ENCODE measurements at regions not wholly inside any gene's neighbourhood (a gene's known extent, or its start where the extent isn't known, plus 50 kb on each side); places are given as distances from the start of the nearest gene placed in this dataset.

- TF ChIP-seq MAX (IDR thresholded peaks at IDR 0.05): no peak
- no peak for TF ChIP-seq CEBPB (IDR thresholded peaks at IDR 0.05)
- no peak for TF ChIP-seq RAD21 (IDR thresholded peaks at IDR 0.05; ENCODE audit: low read depth)
- TF ChIP-seq FOXM1 (IDR thresholded peaks at IDR 0.05; ENCODE audit: borderline replicate concordance, low read depth): no peak
Observed at GRCh38 chr14:105912641-105913180, 386.3 kb downstream of the TMEM121 start.
